Endothelial cell of umbilical vein (primary cell): ENCODE measurements at regions not wholly inside any gene's neighbourhood (a gene's known extent, or its start where the extent isn't known, plus 50 kb on each side); places are given as distances from the start of the nearest gene placed in this dataset.

Source experiments
- BruUV-seq: library from RNA; stranded (reverse); fragments of 400-500 nt; replicated peaks from 2 replicates; lab custom pipeline; 2021; lab: Mats Ljungman, UMichigan
- CTCF ChIA-PET: fragments of 300-600, 350-600 bp; sonication (Branson Sonifier 250); formaldehyde crosslinking; loops from one replicate; lab custom pipeline; 2021; ENCODE audit warnings: antibody characterized with exemption, inconsistent platforms; lab: Charles Lee
- POLR2A ChIA-PET: fragments of 300-600, 350-600 bp; sonication (Branson Sonifier 250); formaldehyde crosslinking; loops from one replicate; lab custom pipeline; 2021; ENCODE audit warnings: antibody characterized with exemption, inconsistent platforms; lab: Charles Lee
- DNase-seq: peaks from one replicate; pipeline ENCODE4 v3.0.0-alpha.2; 2011; ENCODE audit warnings: low read depth, low spot score
- FAIRE-seq: peaks from 2 replicates; lab custom pipeline; 2011; peaks lifted over from hg19 to GRCh38; lab: Jason Lieb, UNC
- H2AFZ ChIP-seq: 2 replicates; pipeline ENCODE4 v1.6.0; 2012; ENCODE audit warnings: low read depth, low read length, control low read depth, inconsistent platforms
- H3K27ac ChIP-seq: 2 replicates; pipeline ENCODE4 v1.5.1; 2011; ENCODE audit warnings: low read depth, mild to moderate bottlenecking, control low read depth, low read length, moderate library complexity; ENCODE audit not compliant: insufficient read depth
- H3K27me3 ChIP-seq, 2 experiments: 2 replicates each; pipeline versions ENCODE4 v1.6.0 to v1.6.1; 2011; ENCODE audit warnings: low read length in 2 of 2, mixed read lengths in 1 of 2; ENCODE audit not compliant: control insufficient read depth in 2 of 2, insufficient read depth in 2 of 2
- H3K36me3 ChIP-seq, 2 experiments: 2 replicates in 1 of 2; 3 replicates in 1 of 2; pipeline ENCODE4 v1.5.1; 2011; ENCODE audit warnings: low read length in 2 of 2, mild to moderate bottlenecking in 1 of 2, moderate library complexity in 1 of 2; ENCODE audit not compliant: control insufficient read depth in 2 of 2, insufficient read depth in 2 of 2; ENCODE audit errors: extremely low read depth in 1 of 2
- H3K4me1 ChIP-seq: 3 replicates; pipeline ENCODE4 v1.5.1; 2011; ENCODE audit warnings: mild to moderate bottlenecking, low read length; ENCODE audit not compliant: control insufficient read depth, insufficient read depth; ENCODE audit errors: extremely low read depth
- H3K4me2 ChIP-seq: 2 replicates; pipeline ENCODE4 v1.6.1; 2011; ENCODE audit warnings: low read length, control low read depth, mixed read lengths; ENCODE audit not compliant: insufficient read depth
- H3K4me3 ChIP-seq, 3 experiments: fragments of 200-600 bp in 1 of 3; sonication (generic), shearing (Covaris generic) in 1 of 3; replicated peaks in 1 of 3; 2 replicates each; pipeline ENCODE4 v1.5.1; 2011 to 2016; ENCODE audit warnings: control low read depth in 3 of 3, low read length in 3 of 3, mild to moderate bottlenecking in 2 of 3, inconsistent platforms in 1 of 3, low read depth in 1 of 3, moderate library complexity in 1 of 3; ENCODE audit not compliant: insufficient read depth in 1 of 3
- H3K79me2 ChIP-seq: 2 replicates; pipeline ENCODE4 v1.6.0; 2012; ENCODE audit warnings: low read length, inconsistent platforms; ENCODE audit not compliant: control insufficient read depth, insufficient read depth
- H3K9ac ChIP-seq: replicated peaks from 2 replicates; pipeline ENCODE3; 2011; ENCODE audit warnings: low read length, control low read depth; ENCODE audit not compliant: insufficient read depth; ENCODE audit errors: extremely low read depth
- H3K9me1 ChIP-seq: replicated peaks from 3 replicates; pipeline ENCODE4 v1.6.0; 2011; ENCODE audit warnings: mild to moderate bottlenecking, low read length; ENCODE audit not compliant: control insufficient read depth, insufficient read depth; ENCODE audit errors: extremely low read depth
- H3K9me3 ChIP-seq: replicated peaks from 2 replicates; pipeline ENCODE4 v1.5.1; 2012; ENCODE audit warnings: low read length, inconsistent platforms; ENCODE audit not compliant: control insufficient read depth, insufficient read depth
- H4K20me1 ChIP-seq: replicated peaks from 2 replicates; pipeline ENCODE3; 2011; ENCODE audit warnings: mild to moderate bottlenecking, low read length; ENCODE audit not compliant: control insufficient read depth, insufficient read depth; ENCODE audit errors: extremely low read depth
- CTCF ChIP-seq, 2 donors: IDR thresholded peaks; 1 replicate in 1 of 2; 2 replicates in 1 of 2; pipeline ENCODE4 v1.5.1; 2011; ENCODE audit warnings: low read length in 2 of 2, mild to moderate bottlenecking in 2 of 2, moderate library complexity in 2 of 2, control low read depth in 1 of 2, inconsistent platforms in 1 of 2, low read depth in 1 of 2; ENCODE audit not compliant: insufficient read depth in 1 of 2; ENCODE audit errors: extremely low read depth in 1 of 2
- EZH2 ChIP-seq: IDR thresholded peaks from 2 replicates; pipeline ENCODE4 v1.6.1; 2012; ENCODE audit warnings: borderline replicate concordance, low read depth, mild to moderate bottlenecking, moderate library complexity, low read length, inconsistent platforms; ENCODE audit not compliant: severe bottlenecking
- FOS ChIP-seq: IDR thresholded peaks from 2 replicates; pipeline ENCODE4 v1.6.1; 2011; ENCODE audit warnings: mild to moderate bottlenecking, low read length, moderate library complexity, borderline replicate concordance; ENCODE audit not compliant: insufficient read depth
- GATA2 ChIP-seq: IDR thresholded peaks from 2 replicates; pipeline ENCODE4 v1.7.0; 2011; ENCODE audit warnings: low read depth, mild to moderate bottlenecking, moderate library complexity, mixed read lengths, low read length; ENCODE audit not compliant: insufficient read length, insufficient read depth
- JUN ChIP-seq: IDR thresholded peaks from 2 replicates; pipeline ENCODE4 v1.6.1; 2011; ENCODE audit warnings: borderline replicate concordance, low read depth; ENCODE audit not compliant: insufficient read length, insufficient read depth
- POLR2A ChIP-seq: IDR thresholded peaks from 2 replicates; pipeline ENCODE4 v1.6.1; 2012; ENCODE audit warnings: low read depth, mild to moderate bottlenecking, control low read depth, low read length
- dilution Hi-C: fragments of 300-500 bp; cut with MboI; formaldehyde crosslinking; loops from one replicate; pipeline ENCODE4 v1.15.0; 2019; ENCODE audit warnings: low sequenced_read_pairs; ENCODE audit not compliant: extremely low pct_ligation_motif_present
- intact Hi-C: fragments of 100-400 bp; cut with micrococcal nuclease; formaldehyde crosslinking; loops from one replicate; pipeline ENCODE4 v1.10.0; 2022

GRCh38 chrX:139267851-139268250, 262.7 kb upstream of the F9 start:
- H3K9me3 ChIP-seq: no peaks in the 10 kb centered on the region
- no peak overlapping the region for H3K27ac ChIP-seq

GRCh38 chrX:139246295-139246694, 284.2 kb upstream of the F9 start:
- intact Hi-C loops: no loop called here
- no peak for DNase-seq

More at GRCh38 chrX:139267851-139268250, 262.7 kb upstream of the F9 start:
- Histone ChIP-seq H2AFZ (no peak overlapping the region), H3K79me2 (no peaks in the 10 kb centered on the region), H3K27me3 (no peaks in the 10 kb centered on the region), H3K36me3 (no peaks in the 10 kb centered on the region), H3K9me1 (no peaks in the 10 kb centered on the region), H3K4me1 (no peaks in the 10 kb centered on the region), H3K4me3 (no peak overlapping the region), H3K4me2 (no peak overlapping the region), H3K9ac (no peak overlapping the region), H4K20me1 (no peaks in the 10 kb centered on the region)
- FAIRE-seq: no peak
- intact Hi-C loops: no loop called here
- POLR2A ChIA-PET: no interaction called here
- TF ChIP-seq CTCF (IDR thresholded peaks at IDR 0.05; ENCODE audit: extremely low read depth in 1 of 2, insufficient read depth in 1 of 2, low read depth in 1 of 2, low read length in 2 of 2): no peak
- dilution Hi-C loops: no loop called here
- BruUV-seq: no TSS peak
- no peak for DNase-seq
- CTCF ChIA-PET: no interaction called here

More at GRCh38 chrX:139246295-139246694, 284.2 kb upstream of the F9 start:
- Histone ChIP-seq H3K9me3 (no peaks in the 10 kb centered on the region), H2AFZ (no peak overlapping the region), H3K79me2 (no peaks in the 10 kb centered on the region), H3K27me3 (no peaks in the 10 kb centered on the region), H4K20me1 (no peaks in the 10 kb centered on the region), H3K4me2 (no peak overlapping the region), H3K27ac (no peak overlapping the region), H3K4me3 (no peak overlapping the region), H3K9ac (no peak overlapping the region), H3K9me1 (no peaks in the 10 kb centered on the region), H3K36me3 (no peaks in the 10 kb centered on the region), H3K4me1 (no peaks in the 10 kb centered on the region)
- ChIA-PET POLR2A (no interaction called here), CTCF (no interaction called here)
- BruUV-seq: no TSS peak
- dilution Hi-C loops: no loop called here
- FAIRE-seq: no peak
- TF ChIP-seq JUN: no peak
- no peak for TF ChIP-seq POLR2A
- no peak for TF ChIP-seq FOS
- TF ChIP-seq EZH2: no peak
- TF ChIP-seq GATA2: no peak
